ENCODE measurements at regions not wholly inside any gene's neighbourhood (a gene's known extent, or its start where the extent isn't known, plus 50 kb on each side); places are given as distances from the start of the nearest gene placed in this dataset.

DNA sequence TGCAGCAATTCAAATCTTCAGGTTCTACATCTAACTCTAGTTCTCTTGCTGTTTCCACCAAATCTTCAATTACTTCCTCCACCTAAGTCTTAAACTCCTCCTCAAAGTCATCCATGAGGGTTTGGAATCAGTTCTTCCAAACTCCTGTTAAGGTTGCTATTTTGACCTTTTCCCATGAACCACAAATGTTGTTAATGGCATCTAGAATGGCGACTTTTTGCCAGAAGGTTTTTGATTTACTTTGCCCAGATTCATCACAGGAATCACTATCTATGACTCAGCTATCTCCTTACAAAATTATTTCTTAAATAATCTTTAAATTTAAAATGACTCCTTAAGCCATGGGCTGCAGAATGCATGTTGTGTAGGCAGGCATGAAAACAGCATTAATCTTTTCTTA lies 368.9 kb upstream of the TNP1 start:
- H3K9me2 ChIP-seq (replicated peaks; ENCODE audit: control insufficient read depth, low read length): no peaks in the 10 kb centered on the region

DNA sequence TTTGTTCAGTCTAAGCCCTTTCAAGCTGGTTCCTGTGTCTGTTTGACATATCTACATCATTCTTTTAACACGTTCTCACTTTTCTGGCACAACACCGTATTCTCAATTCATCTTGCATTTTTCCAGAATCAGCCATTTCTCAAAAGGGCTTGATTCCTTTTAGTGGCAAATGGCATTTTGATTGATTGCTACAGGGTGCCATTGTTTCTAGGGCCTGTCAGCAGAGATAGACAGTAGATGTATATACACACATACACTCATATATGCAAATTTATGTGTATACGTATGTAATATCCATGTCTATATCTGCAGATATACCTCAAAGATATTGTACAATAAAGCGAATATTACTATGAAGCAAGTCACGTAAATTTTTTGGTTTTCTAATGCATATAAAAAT lies 367.9 kb upstream of the TNP1 start:
- peaks cover 6% of the 10 kb centered on the region; the same call in 1 of the 2 replicates for H4K20me1 ChIP-seq (ENCODE audit: control insufficient read depth, insufficient read depth, low read depth, low read length)
- no peaks in the 10 kb centered on the region for H3K9me2 ChIP-seq (replicated peaks; ENCODE audit: control insufficient read depth, low read length)
- H3K4me1 ChIP-seq (ENCODE audit: control insufficient read depth, low read length): peaks cover 13% of the 10 kb centered on the region
- H3F3A ChIP-seq (ENCODE audit: control insufficient read depth, insufficient read depth): peaks cover 5% of the 10 kb centered on the region; the same call in 1 of the 2 replicates
- no peaks in the 10 kb centered on the region for H3K36me3 ChIP-seq (ENCODE audit: control insufficient read depth, low read length)
- H3K27me3 ChIP-seq (ENCODE audit: control insufficient read depth, low read length): peaks cover 78% of the 10 kb centered on the region
- H3K9me3 ChIP-seq (ENCODE audit: control insufficient read depth, insufficient read depth, low read length): no peaks in the 10 kb centered on the region; the same call in 1 of the 2 replicates
- H3K4me2 ChIP-seq (ENCODE audit: low read length): no peak overlapping the region
- H3K27ac ChIP-seq (ENCODE audit: low read depth, low read length): no peak overlapping the region
- H3K4me3 ChIP-seq (ENCODE audit: low read length): no peak overlapping the region
- H3K79me2 ChIP-seq (ENCODE audit: control insufficient read depth, low read length): no peaks in the 10 kb centered on the region
- TF ChIP-seq, protein P1, sequence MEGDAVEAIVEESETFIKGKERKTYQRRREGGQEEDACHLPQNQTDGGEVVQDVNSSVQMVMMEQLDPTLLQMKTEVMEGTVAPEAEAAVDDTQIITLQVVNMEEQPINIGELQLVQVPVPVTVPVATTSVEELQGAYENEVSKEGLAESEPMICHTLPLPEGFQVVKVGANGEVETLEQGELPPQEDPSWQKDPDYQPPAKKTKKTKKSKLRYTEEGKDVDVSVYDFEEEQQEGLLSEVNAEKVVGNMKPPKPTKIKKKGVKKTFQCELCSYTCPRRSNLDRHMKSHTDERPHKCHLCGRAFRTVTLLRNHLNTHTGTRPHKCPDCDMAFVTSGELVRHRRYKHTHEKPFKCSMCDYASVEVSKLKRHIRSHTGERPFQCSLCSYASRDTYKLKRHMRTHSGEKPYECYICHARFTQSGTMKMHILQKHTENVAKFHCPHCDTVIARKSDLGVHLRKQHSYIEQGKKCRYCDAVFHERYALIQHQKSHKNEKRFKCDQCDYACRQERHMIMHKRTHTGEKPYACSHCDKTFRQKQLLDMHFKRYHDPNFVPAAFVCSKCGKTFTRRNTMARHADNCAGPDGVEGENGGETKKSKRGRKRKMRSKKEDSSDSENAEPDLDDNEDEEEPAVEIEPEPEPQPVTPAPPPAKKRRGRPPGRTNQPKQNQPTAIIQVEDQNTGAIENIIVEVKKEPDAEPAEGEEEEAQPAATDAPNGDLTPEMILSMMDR (IDR thresholded peaks at IDR 0.05; ENCODE audit: low read depth, low read length, poor library complexity, severe bottlenecking): no peak
- TF ChIP-seq EZH2phosphoT487 (IDR thresholded peaks at IDR 0.05; ENCODE audit: borderline replicate concordance, low read length): no peak

More for the DNA sequence above, 368.9 kb upstream of the TNP1 start:
- Histone ChIP-seq H3K4me2 (ENCODE audit: low read length) (no peak overlapping the region), H4K20me1 (ENCODE audit: control insufficient read depth, insufficient read depth, low read depth, low read length) (peaks cover 6% of the 10 kb centered on the region; the same call in 1 of the 2 replicates), H3K9me3 (ENCODE audit: control insufficient read depth, insufficient read depth, low read length) (no peaks in the 10 kb centered on the region; the same call in 1 of the 2 replicates), H3K27ac (ENCODE audit: low read depth, low read length) (no peak overlapping the region), H3K36me3 (ENCODE audit: control insufficient read depth, low read length) (no peaks in the 10 kb centered on the region), H3K27me3 (ENCODE audit: control insufficient read depth, low read length) (peaks cover 72% of the 10 kb centered on the region), H3K4me3 (ENCODE audit: low read length) (no peak overlapping the region), H3K79me2 (ENCODE audit: control insufficient read depth, low read length) (no peaks in the 10 kb centered on the region), H3K4me1 (ENCODE audit: control insufficient read depth, low read length) (peaks cover 3% of the 10 kb centered on the region), H3F3A (ENCODE audit: control insufficient read depth, insufficient read depth) (no peaks in the 10 kb centered on the region)
- TF ChIP-seq, protein P1 (IDR thresholded peaks at IDR 0.05; ENCODE audit: low read depth, low read length, poor library complexity, severe bottlenecking): no peak
- no peak for TF ChIP-seq EZH2phosphoT487 (IDR thresholded peaks at IDR 0.05; ENCODE audit: borderline replicate concordance, low read length)

DNA sequence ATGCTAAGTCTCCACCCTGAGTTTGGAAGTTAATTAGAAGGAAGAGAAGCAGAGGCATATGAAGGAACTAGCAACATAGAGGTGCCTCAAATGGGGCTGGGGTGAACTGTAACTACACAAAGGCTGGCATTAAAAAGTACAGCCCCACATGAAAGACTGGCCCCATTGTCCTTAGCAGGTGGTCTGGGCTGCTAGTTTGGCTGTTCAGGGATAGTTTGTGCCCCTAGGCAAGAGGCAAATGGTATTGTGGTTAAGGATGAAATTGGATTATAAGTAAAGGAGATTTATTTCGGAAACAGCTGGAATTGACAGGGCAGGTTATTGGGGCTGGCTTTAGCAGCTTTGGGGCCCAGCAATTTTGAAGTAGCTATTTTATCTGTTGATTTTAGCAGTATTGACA lies 365.7 kb upstream of the TNP1 start:
- Histone ChIP-seq H3K4me1 (ENCODE audit: control insufficient read depth, low read length) (peaks cover 21% of the 10 kb centered on the region), H3K9me3 (ENCODE audit: control insufficient read depth, insufficient read depth, low read length) (peaks cover 4% of the 10 kb centered on the region; the same call in 1 of the 2 replicates), H3K27ac (ENCODE audit: low read depth, low read length) (no peak overlapping the region), H3K27me3 (ENCODE audit: control insufficient read depth, low read length) (peaks cover 82% of the 10 kb centered on the region), H3K9me2 (replicated peaks; ENCODE audit: control insufficient read depth, low read length) (no peaks in the 10 kb centered on the region), H3K4me2 (ENCODE audit: low read length) (no peak overlapping the region), H4K20me1 (ENCODE audit: control insufficient read depth, insufficient read depth, low read depth, low read length) (peaks cover 9% of the 10 kb centered on the region), H3K36me3 (ENCODE audit: control insufficient read depth, low read length) (no peaks in the 10 kb centered on the region), H3F3A (ENCODE audit: control insufficient read depth, insufficient read depth) (peaks cover 7% of the 10 kb centered on the region; the same call in 1 of the 2 replicates), H3K79me2 (ENCODE audit: control insufficient read depth, low read length) (no peaks in the 10 kb centered on the region), H3K4me3 (ENCODE audit: low read length) (no peak overlapping the region)
- TF ChIP-seq, protein P1 (IDR thresholded peaks at IDR 0.05; ENCODE audit: low read depth, low read length, poor library complexity, severe bottlenecking): no peak
- TF ChIP-seq EZH2phosphoT487 (IDR thresholded peaks at IDR 0.05; ENCODE audit: borderline replicate concordance, low read length): no peak

Data from DOHH2 (cell line).